ENCODE measurements at regions not wholly inside any gene's neighbourhood (a gene's known extent, or its start where the extent isn't known, plus 50 kb on each side); places are given as distances from the start of the nearest gene placed in this dataset.

GRCh38 chr1:214213136-214213535 is 67.8 kb upstream of the SMYD2 start:
- H3K9me3 ChIP-seq: no peaks in the 10 kb centered on the region
- no peak overlapping the region for H3K27ac ChIP-seq
- no peak overlapping the region for H3K9ac ChIP-seq (ENCODE audit: low read depth in 2 of 2, low read length in 2 of 2)
- intact Hi-C loops (cut with DNase I): loop anchor here (2.0 kb wide), 1 partner anchor 114 kb away; no protein-coding TSS in a partner anchor
- no peak overlapping the region for H3K4me3 ChIP-seq
- no peak for TF ChIP-seq CTCF (IDR thresholded peaks at IDR 0.05)
- H3K4me1 ChIP-seq: no peaks in the 10 kb centered on the region
- no peak for DNase-seq
- H3K36me3 ChIP-seq: no peaks in the 10 kb centered on the region
- H3K27me3 ChIP-seq: no peaks in the 10 kb centered on the region

- intact Hi-C loops (cut with DNase I): no loop called here
- no peak for DNase-seq
- Histone ChIP-seq H3K4me3 (no peak overlapping the region), H3K27me3 (no peaks in the 10 kb centered on the region), H3K27ac (no peak overlapping the region), H3K4me1 (no peaks in the 10 kb centered on the region), H3K9ac (ENCODE audit: low read depth in 2 of 2, low read length in 2 of 2) (no peak overlapping the region), H3K36me3 (no peaks in the 10 kb centered on the region), H3K9me3 (no peaks in the 10 kb centered on the region)
- TF ChIP-seq CTCF (IDR thresholded peaks at IDR 0.05): no peak
Observed at GRCh38 chr1:214214851-214215250, 66.1 kb upstream of the SMYD2 start.

GRCh38 chr1:214215583-214215982 is 65.4 kb upstream of the SMYD2 start:
- Histone ChIP-seq H3K9ac (ENCODE audit: low read depth in 2 of 2, low read length in 2 of 2) (no peak overlapping the region), H3K27me3 (no peaks in the 10 kb centered on the region), H3K4me1 (no peaks in the 10 kb centered on the region), H3K4me3 (no peak overlapping the region), H3K27ac (no peak overlapping the region), H3K9me3 (no peaks in the 10 kb centered on the region), H3K36me3 (no peaks in the 10 kb centered on the region)
- DNase-seq: no peak
- intact Hi-C loops (cut with DNase I): no loop called here
- TF ChIP-seq CTCF (IDR thresholded peaks at IDR 0.05): no peak

GRCh38 chr1:214216021-214216420 is 64.9 kb upstream of the SMYD2 start:
- Histone ChIP-seq H3K4me3 (no peak overlapping the region), H3K27me3 (no peaks in the 10 kb centered on the region), H3K36me3 (no peaks in the 10 kb centered on the region), H3K9me3 (no peaks in the 10 kb centered on the region), H3K27ac (no peak overlapping the region), H3K4me1 (no peaks in the 10 kb centered on the region), H3K9ac (ENCODE audit: low read depth in 2 of 2, low read length in 2 of 2) (no peak overlapping the region)
- TF ChIP-seq CTCF (IDR thresholded peaks at IDR 0.05): no peak
- DNase-seq: no peak
- intact Hi-C loops (cut with DNase I): no loop called here

GRCh38 chr1:214216779-214217178 is 64.2 kb upstream of the SMYD2 start:
- DNase-seq: no peak
- intact Hi-C loops (cut with DNase I): no loop called here

More at GRCh38 chr1:214216779-214217178, 64.2 kb upstream of the SMYD2 start:
- TF ChIP-seq CTCF (IDR thresholded peaks at IDR 0.05): no peak
- H3K36me3 ChIP-seq: no peaks in the 10 kb centered on the region
- no peaks in the 10 kb centered on the region for H3K27me3 ChIP-seq
- no peaks in the 10 kb centered on the region for H3K9me3 ChIP-seq
- H3K4me3 ChIP-seq: no peak overlapping the region
- no peak overlapping the region for H3K27ac ChIP-seq
- H3K4me1 ChIP-seq: no peaks in the 10 kb centered on the region
- H3K9ac ChIP-seq (ENCODE audit: low read depth in 2 of 2, low read length in 2 of 2): no peak overlapping the region
